AG09309 (cell line): ENCODE measurements at regions not wholly inside any gene's neighbourhood (a gene's known extent, or its start where the extent isn't known, plus 50 kb on each side); places are given as distances from the start of the nearest gene placed in this dataset.
A peak's percentile ranks its signal among the peaks of the same experiment; 100 is the strongest.

Experiments
- DNase-seq: peaks from one replicate; pipeline ENCODE4 v3.0.0-alpha.2; 2010; ENCODE audit warnings: low read depth
- H3K4me3 ChIP-seq: 2 replicates; pipeline ENCODE4 v1.5.1; 2011; ENCODE audit warnings: mild to moderate bottlenecking, low read depth, low read length, moderate library complexity; ENCODE audit not compliant: control insufficient read depth
- TF ChIP-seq, protein P1 (sequence below): IDR thresholded peaks from 2 replicates; pipeline ENCODE4 v1.5.1; 2011; ENCODE audit warnings: mild to moderate bottlenecking, low read depth, low read length, inconsistent platforms; ENCODE audit not compliant: insufficient read depth, control insufficient read depth; ENCODE audit errors: missing control alignments

- TF ChIP-seq, protein P1, sequence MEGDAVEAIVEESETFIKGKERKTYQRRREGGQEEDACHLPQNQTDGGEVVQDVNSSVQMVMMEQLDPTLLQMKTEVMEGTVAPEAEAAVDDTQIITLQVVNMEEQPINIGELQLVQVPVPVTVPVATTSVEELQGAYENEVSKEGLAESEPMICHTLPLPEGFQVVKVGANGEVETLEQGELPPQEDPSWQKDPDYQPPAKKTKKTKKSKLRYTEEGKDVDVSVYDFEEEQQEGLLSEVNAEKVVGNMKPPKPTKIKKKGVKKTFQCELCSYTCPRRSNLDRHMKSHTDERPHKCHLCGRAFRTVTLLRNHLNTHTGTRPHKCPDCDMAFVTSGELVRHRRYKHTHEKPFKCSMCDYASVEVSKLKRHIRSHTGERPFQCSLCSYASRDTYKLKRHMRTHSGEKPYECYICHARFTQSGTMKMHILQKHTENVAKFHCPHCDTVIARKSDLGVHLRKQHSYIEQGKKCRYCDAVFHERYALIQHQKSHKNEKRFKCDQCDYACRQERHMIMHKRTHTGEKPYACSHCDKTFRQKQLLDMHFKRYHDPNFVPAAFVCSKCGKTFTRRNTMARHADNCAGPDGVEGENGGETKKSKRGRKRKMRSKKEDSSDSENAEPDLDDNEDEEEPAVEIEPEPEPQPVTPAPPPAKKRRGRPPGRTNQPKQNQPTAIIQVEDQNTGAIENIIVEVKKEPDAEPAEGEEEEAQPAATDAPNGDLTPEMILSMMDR = no peak
- peak overlapping the region; percentile 73 for H3K4me3 ChIP-seq
- DNase-seq = no peak
Observed at GRCh38 chr7:131109759-131110296, 217.8 kb upstream of the MKLN1 start.

DNA sequence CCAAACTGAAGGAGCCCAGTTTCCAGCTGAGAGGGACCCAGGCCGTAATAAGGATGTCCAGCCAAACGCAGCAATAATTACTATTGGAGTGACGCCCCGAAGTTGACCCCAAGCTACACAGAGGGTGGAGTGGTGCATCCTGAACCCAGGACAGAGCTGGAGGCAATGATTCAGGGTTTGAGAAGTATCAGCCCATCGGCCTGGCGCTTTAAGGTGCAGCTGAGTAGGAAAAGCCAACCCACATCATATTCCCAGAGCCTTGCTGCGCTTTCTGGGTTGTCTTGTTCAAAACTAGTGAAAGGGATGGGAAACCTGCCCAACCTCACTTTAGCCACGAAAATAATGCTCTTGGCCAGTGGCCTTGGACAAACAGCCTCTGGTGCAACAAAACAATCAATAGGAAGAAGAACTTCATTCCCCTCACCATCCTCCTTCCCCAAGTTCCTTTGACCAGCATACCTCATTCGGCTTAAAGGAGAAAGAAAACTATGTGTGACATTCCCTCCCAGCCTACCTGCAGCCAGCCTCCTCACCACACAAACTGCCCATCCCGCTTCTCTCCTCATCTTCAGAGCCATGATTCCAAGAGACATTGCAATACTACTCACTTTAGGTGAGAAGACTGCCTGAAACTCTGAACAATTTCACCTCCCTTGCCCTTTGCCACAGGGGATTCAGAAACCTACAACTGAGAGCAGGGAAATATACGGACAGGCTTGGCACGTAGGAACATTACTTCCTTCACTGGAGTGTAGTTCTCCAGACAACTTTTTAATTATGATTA, 217.2 kb upstream of the MKLN1 start:
- TF ChIP-seq, protein P1 = no peak
- DNase-seq = no peak
- peak overlapping the region; percentile 73 for H3K4me3 ChIP-seq

DNA sequence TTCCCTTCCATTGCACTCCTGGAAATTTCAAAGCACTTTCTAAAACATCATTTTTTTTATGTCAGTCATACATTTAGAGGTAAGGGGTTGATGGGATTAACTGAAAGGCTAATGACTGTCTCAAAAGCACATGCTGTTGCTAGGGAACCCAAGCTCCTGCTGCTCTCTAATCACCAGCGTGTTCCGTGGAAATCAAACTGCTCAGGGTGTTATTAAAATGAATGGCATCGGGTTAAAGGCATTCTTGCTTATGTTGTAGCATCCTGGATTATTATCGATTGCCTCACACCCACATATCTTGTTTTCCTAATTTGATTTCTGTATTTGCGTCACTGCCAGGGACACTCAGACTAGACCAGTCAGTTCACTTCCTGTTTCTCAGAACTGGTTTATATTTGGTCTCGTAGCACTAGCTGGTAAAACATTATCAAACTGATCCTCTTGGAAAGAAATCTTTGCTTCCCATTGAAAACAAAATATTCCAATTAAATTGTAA, 216.5 kb upstream of the MKLN1 start:
- peak; percentile 77 for DNase-seq
- peak overlapping the region; percentile 73 for H3K4me3 ChIP-seq
- TF ChIP-seq, protein P1 = no peak

GRCh38 chr7:131111792-131112191, 215.9 kb upstream of the MKLN1 start:
- no peak overlapping the region for H3K4me3 ChIP-seq
- TF ChIP-seq, protein P1 = no peak
- no peak for DNase-seq

- TF ChIP-seq, protein P1 = no peak
- DNase-seq = no peak
- H3K4me3 ChIP-seq = no peak overlapping the region
Observed at GRCh38 chr7:131112431-131112830, 215.2 kb upstream of the MKLN1 start.

GRCh38 chr7:131115340-131115739, 212.3 kb upstream of the MKLN1 start:
- TF ChIP-seq, protein P1 = no peak
- no peak for DNase-seq
- H3K4me3 ChIP-seq = no peak overlapping the region

DNA sequence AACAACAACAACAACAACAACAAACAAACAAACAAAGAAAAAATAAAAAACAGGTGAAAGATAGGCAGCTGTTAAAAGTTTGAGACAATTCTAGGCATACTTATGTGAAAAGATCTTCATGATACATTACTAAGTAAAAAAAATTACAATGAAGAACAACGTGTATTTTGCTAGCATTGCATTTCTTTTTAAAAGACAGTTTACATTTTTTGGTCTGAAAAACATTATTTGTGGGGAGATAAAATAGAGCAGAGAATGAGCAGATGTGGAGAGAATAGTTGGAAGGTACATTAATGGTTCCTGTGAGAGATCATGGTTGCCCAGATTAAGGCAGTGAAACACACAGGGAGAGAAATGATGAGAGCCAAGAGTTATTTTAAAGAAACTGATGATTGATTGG, 210.2 kb upstream of the MKLN1 start:
- TF ChIP-seq, protein P1 = no peak
- no peak overlapping the region for H3K4me3 ChIP-seq

More for the DNA sequence above, 210.2 kb upstream of the MKLN1 start:
- DNase-seq = no peak
